ENCODE measurements at regions not wholly inside any gene's neighbourhood (a gene's known extent, or its start where the extent isn't known, plus 50 kb on each side); places are given as distances from the start of the nearest gene placed in this dataset.

GRCh38 chr12:113744802-113745395 lies 221.2 kb downstream of the RBM19 start:
- TF ChIP-seq, protein P1, sequence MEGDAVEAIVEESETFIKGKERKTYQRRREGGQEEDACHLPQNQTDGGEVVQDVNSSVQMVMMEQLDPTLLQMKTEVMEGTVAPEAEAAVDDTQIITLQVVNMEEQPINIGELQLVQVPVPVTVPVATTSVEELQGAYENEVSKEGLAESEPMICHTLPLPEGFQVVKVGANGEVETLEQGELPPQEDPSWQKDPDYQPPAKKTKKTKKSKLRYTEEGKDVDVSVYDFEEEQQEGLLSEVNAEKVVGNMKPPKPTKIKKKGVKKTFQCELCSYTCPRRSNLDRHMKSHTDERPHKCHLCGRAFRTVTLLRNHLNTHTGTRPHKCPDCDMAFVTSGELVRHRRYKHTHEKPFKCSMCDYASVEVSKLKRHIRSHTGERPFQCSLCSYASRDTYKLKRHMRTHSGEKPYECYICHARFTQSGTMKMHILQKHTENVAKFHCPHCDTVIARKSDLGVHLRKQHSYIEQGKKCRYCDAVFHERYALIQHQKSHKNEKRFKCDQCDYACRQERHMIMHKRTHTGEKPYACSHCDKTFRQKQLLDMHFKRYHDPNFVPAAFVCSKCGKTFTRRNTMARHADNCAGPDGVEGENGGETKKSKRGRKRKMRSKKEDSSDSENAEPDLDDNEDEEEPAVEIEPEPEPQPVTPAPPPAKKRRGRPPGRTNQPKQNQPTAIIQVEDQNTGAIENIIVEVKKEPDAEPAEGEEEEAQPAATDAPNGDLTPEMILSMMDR (IDR thresholded peaks at IDR 0.05; ENCODE audit: extremely low read depth, missing control alignments), result no peak
- DNase-seq (ENCODE audit: low spot score), result no peak

DNA sequence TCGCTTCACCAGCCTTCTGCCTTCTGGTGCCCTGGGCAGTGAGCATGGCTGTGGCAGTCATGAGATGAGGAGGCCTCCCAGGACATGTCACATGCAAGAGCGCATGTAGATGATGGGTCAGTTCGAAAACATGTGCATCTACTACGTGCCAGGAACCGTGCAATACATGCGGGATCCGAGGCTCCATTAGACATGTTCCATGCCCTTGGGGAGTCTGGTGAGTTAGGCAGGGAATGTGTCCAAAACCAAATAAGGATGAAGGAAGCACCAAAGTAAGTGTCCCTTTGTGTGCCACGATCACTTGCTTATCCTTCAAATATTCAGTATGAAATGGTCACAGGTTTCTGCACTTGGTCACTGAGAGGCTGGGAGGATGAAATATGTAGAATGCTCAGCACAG lies 223.3 kb downstream of the RBM19 start:
- no peak for DNase-seq (ENCODE audit: low spot score)
- TF ChIP-seq, protein P1 (IDR thresholded peaks at IDR 0.05; ENCODE audit: extremely low read depth, missing control alignments), result no peak

- TF ChIP-seq, protein P1 (IDR thresholded peaks at IDR 0.05; ENCODE audit: extremely low read depth, missing control alignments), result no peak
- DNase-seq (ENCODE audit: low spot score), result no peak
These were observed 225.4 kb downstream of the RBM19 start for GRCh38 chr12:113740699-113741098.

DNA sequence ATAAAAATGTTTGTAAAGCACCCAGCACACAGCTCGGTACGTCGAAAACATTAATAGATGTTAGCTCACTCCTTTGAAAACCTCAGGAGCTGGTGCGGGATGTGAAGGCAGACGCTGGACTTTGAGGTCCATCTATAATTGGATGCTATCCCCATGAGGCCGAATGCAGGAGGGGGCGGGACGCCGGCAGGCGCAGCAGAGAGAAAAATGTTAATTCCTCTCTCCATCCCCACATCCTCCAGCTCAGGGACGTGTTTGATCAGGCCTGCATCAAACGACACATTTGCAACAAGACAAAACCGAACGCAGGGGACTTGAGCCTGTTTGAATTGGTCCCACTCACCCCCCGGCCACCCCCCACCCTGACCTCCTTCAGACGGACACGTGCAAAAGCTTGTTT lies 231.0 kb downstream of the RBM19 start:
- DNase-seq (ENCODE audit: low spot score), result no peak
- TF ChIP-seq, protein P1 (IDR thresholded peaks at IDR 0.05; ENCODE audit: extremely low read depth, missing control alignments), result no peak

DNA sequence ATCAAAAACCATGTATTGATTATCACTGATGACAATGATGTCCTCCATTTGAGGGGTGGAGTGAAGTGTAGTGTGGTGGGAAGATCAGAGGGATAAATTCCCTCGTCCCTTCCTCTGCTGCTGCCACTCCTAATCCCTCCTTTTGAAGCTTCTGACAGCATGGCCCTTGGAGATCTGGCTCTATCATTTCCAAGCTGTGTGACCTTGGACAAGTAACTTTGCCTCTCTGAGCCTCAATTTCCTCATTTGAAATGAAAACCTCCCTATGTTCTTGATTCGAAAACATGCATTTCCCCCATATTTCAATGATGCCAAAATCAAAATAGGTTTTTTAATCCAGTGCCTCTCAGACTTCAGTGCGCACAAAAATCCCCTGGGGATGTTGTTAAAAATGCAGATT lies 231.6 kb downstream of the RBM19 start:
- TF ChIP-seq, protein P1 (IDR thresholded peaks at IDR 0.05; ENCODE audit: extremely low read depth, missing control alignments), result no peak
- DNase-seq (ENCODE audit: low spot score), result no peak

- no peak for DNase-seq (ENCODE audit: low spot score)
- TF ChIP-seq, protein P1 (IDR thresholded peaks at IDR 0.05; ENCODE audit: extremely low read depth, missing control alignments), result no peak
These were observed 233.2 kb downstream of the RBM19 start for GRCh38 chr12:113732916-113733315.

GRCh38 chr12:113727651-113728061 lies 238.5 kb downstream of the RBM19 start:
- no peak for DNase-seq (ENCODE audit: low spot score)
- TF ChIP-seq, protein P1 (IDR thresholded peaks at IDR 0.05; ENCODE audit: extremely low read depth, missing control alignments), result no peak

Measured in GM20000 (cell line).